Retina (tissue), 1 donor: ENCODE measurements at regions not wholly inside any gene's neighbourhood (a gene's known extent, or its start where the extent isn't known, plus 50 kb on each side); places are given as distances from the start of the nearest gene placed in this dataset.
"Not testable (repeated sequence)": the region's sequence is repeated elsewhere in the genome, so short reads cannot be mapped to it uniquely, and the experiment has no call there.

Source experiments
- DNase-seq: peaks from one replicate; pipeline ENCODE4 v3.0.0-alpha.2; 2016

DNA sequence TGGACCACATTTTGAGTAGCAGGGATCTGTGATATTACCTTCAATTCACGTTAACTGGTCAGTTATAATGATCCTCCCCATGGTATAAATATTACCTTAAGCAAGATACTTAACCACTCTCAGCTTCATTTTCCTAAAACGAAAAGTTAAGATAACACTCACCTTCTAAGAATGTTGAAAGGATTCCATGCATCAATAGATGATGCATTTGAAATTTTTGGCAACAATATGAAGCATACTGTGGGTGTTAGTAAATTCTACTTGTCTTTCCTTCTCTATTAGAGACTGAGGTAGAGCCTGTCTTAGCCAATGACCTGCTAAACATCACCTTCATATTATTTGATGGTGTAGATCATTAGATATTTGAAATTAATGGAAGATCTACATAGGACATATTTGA lies 331.7 kb upstream of the TMC3 start:
- not testable (repeated sequence) for DNase-seq

GRCh38 chr15:81686021-81686420 lies 312.0 kb upstream of the TMC3 start:
- no peak for DNase-seq

- no peak for DNase-seq
Observed at GRCh38 chr15:81685237-81685636, 311.2 kb upstream of the TMC3 start.

DNA sequence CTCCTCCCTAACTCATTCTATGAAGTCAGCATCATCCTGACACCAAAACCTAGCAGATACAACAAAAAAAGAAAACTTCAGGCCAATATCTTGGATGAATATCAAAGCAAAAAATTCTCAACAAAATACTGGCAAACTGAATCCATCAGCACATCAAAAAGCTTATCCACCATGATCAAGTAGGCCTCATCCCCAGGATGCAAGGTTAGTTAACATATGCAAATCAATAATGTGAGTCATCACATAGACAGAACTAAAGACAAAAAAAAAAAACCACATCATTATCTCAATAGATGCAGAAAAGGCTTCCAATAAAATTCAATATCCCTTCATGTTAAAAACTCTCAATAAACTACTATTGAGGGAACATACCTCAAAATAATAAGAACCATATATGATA lies 306.8 kb upstream of the TMC3 start:
- no peak for DNase-seq

- no peak for DNase-seq
Observed at GRCh38 chr15:81666839-81667238, 292.8 kb upstream of the TMC3 start.

DNA sequence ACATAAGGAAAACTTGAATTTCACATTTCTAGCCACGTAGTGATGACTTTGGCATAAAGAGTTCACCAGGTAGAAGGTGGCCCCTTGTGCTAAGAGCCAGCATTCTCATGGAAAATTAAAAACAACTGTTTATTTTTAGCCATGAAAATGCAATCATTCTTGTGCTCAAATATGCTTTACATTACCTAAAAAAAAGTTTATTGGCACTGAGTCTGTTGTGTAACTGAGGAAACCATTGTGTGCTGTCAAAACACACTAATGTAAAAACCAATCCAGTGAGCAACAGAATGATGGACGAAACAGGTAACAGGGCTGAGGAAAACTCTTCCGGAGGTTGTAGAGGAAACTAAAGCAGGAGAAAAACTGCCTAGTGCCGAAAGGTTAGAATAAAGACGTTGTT lies 287.0 kb upstream of the TMC3 start:
- no peak for DNase-seq

GRCh38 chr15:81653259-81653658 lies 279.2 kb upstream of the TMC3 start:
- no peak for DNase-seq

DNA sequence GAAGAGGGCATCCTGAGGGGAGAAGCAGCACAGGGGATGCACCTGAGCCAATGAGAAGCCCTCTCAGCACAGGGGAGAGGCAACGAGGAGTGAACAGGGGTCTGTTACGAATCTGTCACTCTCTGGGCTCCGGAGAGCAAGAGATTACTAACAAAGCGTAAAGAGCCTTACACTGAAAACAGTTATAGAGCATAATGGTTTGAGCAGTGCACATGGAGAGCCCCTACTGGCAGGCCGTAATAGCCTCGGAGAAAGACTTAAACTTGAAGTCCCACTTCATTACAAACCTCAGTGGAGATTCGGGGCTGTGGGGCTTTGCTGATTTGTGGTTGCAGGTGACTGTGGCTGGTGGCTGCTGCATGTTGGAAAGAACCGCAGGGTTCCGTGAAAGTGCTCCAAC lies 271.5 kb upstream of the TMC3 start:
- peak; percentile 12 for DNase-seq

DNA sequence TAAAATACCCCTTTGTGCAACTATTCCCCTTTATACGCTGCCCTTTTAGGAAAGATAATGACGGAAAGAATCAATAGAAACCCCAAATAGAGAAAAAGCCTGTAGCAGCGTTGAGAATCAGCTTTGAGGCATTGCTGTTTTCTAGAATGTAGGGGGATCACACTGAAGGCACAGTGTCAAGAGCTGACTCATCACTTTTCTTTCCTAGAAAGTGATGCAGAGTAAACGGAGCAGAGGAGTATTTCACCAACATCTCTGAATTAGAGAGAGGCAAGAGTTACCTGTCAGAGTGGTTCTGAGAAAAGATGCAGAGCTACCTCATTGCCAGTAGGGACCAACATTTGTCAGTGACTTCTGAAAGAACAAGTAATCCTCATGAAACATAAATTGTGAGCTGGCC lies 269.8 kb upstream of the TMC3 start:
- DNase-seq = no peak

- no peak for DNase-seq
Observed at GRCh38 chr15:81642451-81642990, 268.5 kb upstream of the TMC3 start.

DNA sequence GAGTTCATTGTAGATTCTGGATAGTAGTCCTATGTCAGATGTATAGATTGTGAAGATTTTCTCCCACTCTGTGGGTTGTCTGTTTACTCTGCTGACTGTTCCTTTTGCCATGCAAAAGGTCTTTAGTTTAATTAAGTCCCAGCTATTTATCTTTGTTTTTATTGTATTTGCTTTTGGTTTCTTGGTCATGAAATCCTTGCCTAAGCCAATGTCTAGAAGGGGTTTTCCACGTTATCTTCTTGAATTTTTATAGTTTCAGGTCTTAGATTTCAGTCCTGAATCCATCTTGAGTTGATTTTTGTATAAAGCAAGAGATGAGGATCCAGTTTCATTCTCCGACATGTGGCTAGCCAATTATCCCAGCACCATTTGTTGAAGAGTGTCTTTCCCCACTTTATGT lies 262.1 kb upstream of the TMC3 start:
- DNase-seq = not testable (repeated sequence)

GRCh38 chr15:81633889-81634288 lies 259.9 kb upstream of the TMC3 start:
- DNase-seq = no peak

GRCh38 chr15:81625896-81626295 lies 251.9 kb upstream of the TMC3 start:
- DNase-seq = no peak

GRCh38 chr15:81619002-81619401 lies 245.0 kb upstream of the TMC3 start:
- no peak for DNase-seq

GRCh38 chr15:81612631-81613030 lies 238.6 kb upstream of the TMC3 start:
- DNase-seq = no peak

- no peak for DNase-seq
Observed at GRCh38 chr15:81611679-81612078, 237.7 kb upstream of the TMC3 start.

- no peak for DNase-seq
Observed at GRCh38 chr15:81608309-81608829, 234.4 kb upstream of the TMC3 start.

GRCh38 chr15:81604713-81605112 lies 230.7 kb upstream of the TMC3 start:
- no peak for DNase-seq

GRCh38 chr15:81596159-81596865 lies 222.3 kb upstream of the TMC3 start:
- DNase-seq = no peak

DNA sequence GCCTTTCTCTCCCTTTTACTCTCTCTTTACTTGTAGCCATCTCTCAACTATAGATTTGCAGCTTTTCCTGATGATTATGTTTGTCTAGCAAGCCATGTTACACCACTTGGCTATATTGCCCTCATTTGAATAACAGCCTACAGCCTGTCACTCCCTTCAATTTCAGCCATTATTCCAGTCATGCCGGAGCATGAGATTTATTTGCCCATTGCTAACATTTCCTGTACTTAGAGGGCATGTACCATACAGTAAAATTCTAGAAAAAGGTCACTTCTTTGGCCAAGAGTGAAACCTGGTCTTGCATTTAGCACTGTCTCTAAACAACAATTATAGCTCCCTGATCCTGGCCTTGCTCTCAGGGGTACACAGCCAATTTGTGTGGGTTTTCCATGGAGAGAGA lies 221.7 kb upstream of the TMC3 start:
- no peak for DNase-seq

DNA sequence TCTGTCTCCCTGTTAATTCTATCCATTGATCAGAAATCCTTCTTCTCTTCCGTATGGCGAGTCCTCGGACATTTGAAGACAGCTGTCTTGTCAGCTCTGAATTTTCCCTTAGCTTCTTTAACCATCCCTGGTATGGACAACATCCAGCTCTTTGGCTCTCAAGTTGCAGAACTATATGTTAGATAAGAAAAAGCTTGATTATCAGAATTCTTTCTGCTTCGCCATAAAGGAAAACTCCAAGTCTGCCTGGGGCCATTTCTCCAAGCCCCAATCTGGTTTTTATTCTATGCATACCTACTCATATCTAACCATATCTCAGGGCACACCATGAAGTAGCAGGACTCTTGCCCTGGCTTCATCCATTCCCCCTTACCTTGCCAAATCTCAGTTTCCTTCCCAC lies 215.7 kb upstream of the TMC3 start:
- DNase-seq = no peak

DNA sequence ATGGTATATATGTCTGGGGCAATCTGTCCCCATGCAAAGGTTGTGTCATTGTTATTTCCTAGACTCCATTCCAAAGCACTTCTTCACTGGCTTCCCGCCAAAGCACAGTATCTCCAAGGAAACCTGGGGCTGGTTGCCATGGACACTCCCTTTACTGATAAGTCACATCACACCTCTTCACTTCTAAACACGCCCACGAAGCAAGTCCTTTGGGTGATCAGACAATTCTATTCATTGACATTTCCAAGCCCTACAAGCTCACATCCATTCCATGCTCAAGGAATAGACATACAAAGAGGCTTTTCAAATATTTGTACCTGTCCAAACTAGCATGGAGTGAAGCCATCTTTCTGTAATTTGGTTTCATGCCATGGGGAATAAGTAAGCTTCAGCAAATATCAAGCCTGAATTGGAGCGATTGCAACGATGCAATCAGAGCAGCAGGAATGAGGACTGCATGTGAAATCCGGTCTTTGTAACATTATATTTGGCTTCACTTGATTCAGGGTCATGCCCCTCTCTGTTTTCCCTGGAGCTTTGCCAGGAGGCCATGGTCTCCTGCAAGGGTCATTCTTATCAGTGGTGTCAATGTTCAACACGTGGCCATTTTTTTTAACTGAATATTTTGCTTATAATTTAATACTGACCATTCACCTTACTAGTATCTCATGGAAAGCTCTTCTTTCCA lies 201.6 kb upstream of the TMC3 start:
- DNase-seq = no peak

DNA sequence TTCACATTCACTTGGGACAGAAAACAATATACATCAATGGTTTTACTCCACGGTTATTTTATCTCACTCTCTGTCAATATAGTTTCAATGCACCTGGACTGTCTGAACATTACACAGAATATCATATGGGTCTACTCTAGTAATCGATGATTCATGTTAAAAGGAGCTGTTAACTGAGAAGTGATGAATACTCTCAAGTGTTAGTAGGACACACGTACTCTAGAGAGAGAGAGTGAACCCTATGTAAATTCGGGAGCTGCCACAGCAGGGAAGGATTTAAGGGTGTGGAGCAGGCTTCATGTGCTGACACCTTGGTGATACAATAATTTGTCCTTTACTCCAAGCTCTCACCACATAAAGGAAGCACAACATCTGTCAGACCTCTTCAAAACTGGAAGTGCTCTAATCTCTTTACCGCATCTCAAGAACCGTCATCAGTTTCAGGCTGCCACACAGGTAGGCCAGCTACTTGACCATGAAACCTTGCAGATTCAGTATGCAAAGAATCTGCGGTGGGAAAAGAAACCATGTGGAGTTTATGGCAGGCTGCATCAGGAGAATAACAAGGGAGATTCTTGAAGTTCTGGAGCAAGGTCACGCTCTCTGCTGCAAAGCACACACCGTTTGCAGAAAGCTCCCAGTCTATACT lies 199.2 kb upstream of the TMC3 start:
- no peak for DNase-seq

DNA sequence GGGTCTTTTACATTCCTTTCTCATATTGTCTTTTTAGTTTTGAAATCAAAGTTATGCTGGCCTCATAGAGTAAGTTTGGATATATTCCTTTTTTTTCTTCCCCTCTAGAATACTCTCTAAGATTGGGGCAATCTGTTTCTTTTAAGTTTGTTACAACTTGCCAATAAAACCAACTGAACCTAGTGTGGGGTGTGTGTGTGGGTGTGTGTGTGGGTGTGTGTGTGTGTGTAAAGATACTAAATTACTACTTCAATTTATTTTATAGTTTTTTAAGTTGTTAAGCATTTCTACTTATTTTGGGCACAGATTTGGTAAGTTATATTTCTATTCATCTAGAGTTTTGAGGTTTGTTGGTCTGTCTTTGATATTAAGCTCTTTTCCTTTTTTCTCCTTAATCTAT lies 198.2 kb upstream of the TMC3 start:
- no peak for DNase-seq
